NB4 (cell line): ENCODE measurements at regions not wholly inside any gene's neighbourhood (a gene's known extent, or its start where the extent isn't known, plus 50 kb on each side); places are given as distances from the start of the nearest gene placed in this dataset.

Experiments used
- POLR2A ChIP-seq: IDR thresholded peaks from 2 replicates; pipeline ENCODE4 v1.6.1; 2011; ENCODE audit warnings: mild to moderate bottlenecking; ENCODE audit not compliant: insufficient read length; ENCODE audit errors: extremely low read depth
- TF ChIP-seq, protein P1 (sequence below): IDR thresholded peaks from 2 replicates; pipeline ENCODE4 v1.6.1; 2011; ENCODE audit warnings: low read depth, low read length
- TF ChIP-seq, protein P2 (sequence below): IDR thresholded peaks from one replicate; pipeline ENCODE4 v1.5.1; 2012; ENCODE audit warnings: low read depth, low read length

DNA sequence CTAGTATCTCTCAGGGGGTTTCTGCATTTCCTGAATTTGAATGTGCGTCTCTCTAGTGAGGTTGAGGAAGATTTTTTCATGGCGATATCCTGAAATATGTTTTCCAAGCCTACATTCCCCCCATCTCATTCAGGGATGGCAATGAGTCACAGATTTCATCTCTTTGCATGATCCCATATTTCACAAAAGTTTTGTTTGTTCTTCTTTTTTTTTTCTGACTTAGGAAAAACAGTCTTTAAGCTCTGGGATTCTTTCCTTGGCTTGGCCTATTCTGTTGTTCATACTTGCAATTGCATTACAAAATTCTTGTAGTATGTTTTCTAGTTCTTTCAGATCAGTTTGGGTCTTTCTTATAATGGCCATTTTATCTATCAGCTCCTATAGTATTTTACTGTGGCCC lies 136.5 kb downstream of the DSEL start:
- TF ChIP-seq, protein P1, sequence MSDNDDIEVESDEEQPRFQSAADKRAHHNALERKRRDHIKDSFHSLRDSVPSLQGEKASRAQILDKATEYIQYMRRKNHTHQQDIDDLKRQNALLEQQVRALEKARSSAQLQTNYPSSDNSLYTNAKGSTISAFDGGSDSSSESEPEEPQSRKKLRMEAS: no peak
- TF ChIP-seq, protein P2, sequence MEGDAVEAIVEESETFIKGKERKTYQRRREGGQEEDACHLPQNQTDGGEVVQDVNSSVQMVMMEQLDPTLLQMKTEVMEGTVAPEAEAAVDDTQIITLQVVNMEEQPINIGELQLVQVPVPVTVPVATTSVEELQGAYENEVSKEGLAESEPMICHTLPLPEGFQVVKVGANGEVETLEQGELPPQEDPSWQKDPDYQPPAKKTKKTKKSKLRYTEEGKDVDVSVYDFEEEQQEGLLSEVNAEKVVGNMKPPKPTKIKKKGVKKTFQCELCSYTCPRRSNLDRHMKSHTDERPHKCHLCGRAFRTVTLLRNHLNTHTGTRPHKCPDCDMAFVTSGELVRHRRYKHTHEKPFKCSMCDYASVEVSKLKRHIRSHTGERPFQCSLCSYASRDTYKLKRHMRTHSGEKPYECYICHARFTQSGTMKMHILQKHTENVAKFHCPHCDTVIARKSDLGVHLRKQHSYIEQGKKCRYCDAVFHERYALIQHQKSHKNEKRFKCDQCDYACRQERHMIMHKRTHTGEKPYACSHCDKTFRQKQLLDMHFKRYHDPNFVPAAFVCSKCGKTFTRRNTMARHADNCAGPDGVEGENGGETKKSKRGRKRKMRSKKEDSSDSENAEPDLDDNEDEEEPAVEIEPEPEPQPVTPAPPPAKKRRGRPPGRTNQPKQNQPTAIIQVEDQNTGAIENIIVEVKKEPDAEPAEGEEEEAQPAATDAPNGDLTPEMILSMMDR: no peak
- no peak for TF ChIP-seq POLR2A
